C4-2B (cell line): ENCODE measurements at regions not wholly inside any gene's neighbourhood (a gene's known extent, or its start where the extent isn't known, plus 50 kb on each side); places are given as distances from the start of the nearest gene placed in this dataset.

ENCODE experiments used
- H3K27ac ChIP-seq: fragments of 450-650 bp; 2 replicates; pipeline ENCODE4 v1.5.1; 2017
- ZFX ChIP-seq: fragments of 450-650 bp; IDR thresholded peaks from 2 replicates; pipeline ENCODE4 v1.6.1; 2017
- TF ChIP-seq, protein P1 (sequence below): fragments of 450-650 bp; conservative IDR thresholded peaks from 2 replicates; pipeline ENCODE4 v1.5.1; 2017; ENCODE audit warnings: mild to moderate bottlenecking

GRCh38 chr13:88329066-88329465 lies 657.9 kb downstream of the SLITRK5 start:
- TF ChIP-seq, protein P1, sequence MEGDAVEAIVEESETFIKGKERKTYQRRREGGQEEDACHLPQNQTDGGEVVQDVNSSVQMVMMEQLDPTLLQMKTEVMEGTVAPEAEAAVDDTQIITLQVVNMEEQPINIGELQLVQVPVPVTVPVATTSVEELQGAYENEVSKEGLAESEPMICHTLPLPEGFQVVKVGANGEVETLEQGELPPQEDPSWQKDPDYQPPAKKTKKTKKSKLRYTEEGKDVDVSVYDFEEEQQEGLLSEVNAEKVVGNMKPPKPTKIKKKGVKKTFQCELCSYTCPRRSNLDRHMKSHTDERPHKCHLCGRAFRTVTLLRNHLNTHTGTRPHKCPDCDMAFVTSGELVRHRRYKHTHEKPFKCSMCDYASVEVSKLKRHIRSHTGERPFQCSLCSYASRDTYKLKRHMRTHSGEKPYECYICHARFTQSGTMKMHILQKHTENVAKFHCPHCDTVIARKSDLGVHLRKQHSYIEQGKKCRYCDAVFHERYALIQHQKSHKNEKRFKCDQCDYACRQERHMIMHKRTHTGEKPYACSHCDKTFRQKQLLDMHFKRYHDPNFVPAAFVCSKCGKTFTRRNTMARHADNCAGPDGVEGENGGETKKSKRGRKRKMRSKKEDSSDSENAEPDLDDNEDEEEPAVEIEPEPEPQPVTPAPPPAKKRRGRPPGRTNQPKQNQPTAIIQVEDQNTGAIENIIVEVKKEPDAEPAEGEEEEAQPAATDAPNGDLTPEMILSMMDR, result no peak
- no peak for TF ChIP-seq ZFX
- no peak overlapping the region for H3K27ac ChIP-seq

- no peak overlapping the region for H3K27ac ChIP-seq
- TF ChIP-seq, protein P1, result no peak
- no peak for TF ChIP-seq ZFX
These were observed 668.1 kb downstream of the SLITRK5 start for GRCh38 chr13:88339271-88339741.

- no peak for TF ChIP-seq ZFX
- H3K27ac ChIP-seq, result no peak overlapping the region
These were observed 674.1 kb downstream of the SLITRK5 start for GRCh38 chr13:88345171-88345847.

- H3K27ac ChIP-seq, result no peak overlapping the region
- TF ChIP-seq, protein P1, result no peak
- no peak for TF ChIP-seq ZFX
These were observed 689.6 kb downstream of the SLITRK5 start for GRCh38 chr13:88360761-88361160.

- no peak overlapping the region for H3K27ac ChIP-seq
- TF ChIP-seq, protein P1, result no peak
- TF ChIP-seq ZFX, result no peak
These were observed 698.7 kb downstream of the SLITRK5 start for GRCh38 chr13:88369866-88370265.

DNA sequence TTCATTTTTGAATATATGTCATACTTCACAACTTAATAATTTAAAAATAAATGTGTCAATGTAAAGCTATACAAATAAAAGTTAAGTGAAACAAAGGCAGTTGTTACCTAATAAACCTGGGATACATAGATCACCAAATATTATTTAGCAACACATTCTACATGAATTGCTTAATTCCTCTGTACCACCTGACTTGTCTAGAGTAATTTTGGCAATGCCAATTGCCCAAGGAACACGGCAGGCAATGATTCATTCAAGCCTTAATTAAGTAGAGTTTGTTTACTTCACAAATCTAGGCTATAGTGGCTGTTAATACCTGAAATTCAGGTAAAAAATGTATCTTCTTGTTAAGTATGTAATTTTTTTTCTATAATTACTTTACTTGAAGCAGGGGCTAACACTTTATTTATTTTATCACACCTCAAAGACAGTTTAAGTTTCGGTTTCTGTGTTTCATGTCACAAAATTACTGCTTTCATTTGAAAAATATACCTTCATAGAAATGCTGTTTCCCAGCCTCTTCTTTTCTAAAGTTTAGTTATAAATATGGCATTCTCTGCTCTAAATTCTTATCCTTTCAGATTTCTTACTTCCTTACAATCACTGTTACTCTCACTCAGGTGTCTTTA lies 705.7 kb downstream of the SLITRK5 start:
- TF ChIP-seq, protein P1, result no peak
- no peak for TF ChIP-seq ZFX
- no peak overlapping the region for H3K27ac ChIP-seq

GRCh38 chr13:88377852-88378251 lies 706.7 kb downstream of the SLITRK5 start:
- no peak for TF ChIP-seq ZFX
- TF ChIP-seq, protein P1, result no peak
- H3K27ac ChIP-seq, result no peak overlapping the region
